PC-9 (cell line): ENCODE measurements at regions not wholly inside any gene's neighbourhood (a gene's known extent, or its start where the extent isn't known, plus 50 kb on each side); places are given as distances from the start of the nearest gene placed in this dataset.

Experiments
- EZH2 ChIP-seq: fragments of 200-600 bp; sonication (generic); IDR thresholded peaks from 2 replicates; pipeline ENCODE4 v1.8.0; 2017; ENCODE audit warnings: antibody characterized with exemption, low read depth
- TF ChIP-seq, protein P1 (sequence below): fragments of 200-600 bp; sonication (generic); conservative IDR thresholded peaks from 2 replicates; pipeline ENCODE4 v1.6.1; 2017; ENCODE audit warnings: mixed run types, antibody characterized with exemption, mild to moderate bottlenecking, moderate library complexity

DNA sequence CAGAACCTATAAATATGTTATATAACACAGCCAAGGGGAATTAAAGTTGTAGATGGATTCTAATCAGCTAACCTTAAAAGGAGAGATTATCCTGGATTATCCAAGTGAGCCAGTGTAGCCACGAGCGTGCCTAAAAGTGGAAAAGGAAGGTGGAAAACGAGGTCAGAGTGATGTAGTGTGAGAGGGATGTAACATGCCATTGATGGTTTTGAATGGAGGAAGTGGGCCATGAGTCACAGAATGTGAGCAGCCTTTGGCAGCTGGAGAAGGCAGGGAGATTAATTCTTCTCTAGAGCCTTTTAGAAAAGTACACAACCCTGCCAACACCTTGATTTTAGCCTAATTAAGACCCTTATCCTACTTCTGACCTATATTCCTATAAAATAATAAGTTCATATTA lies 149.1 kb downstream of the SLC39A8 start:
- TF ChIP-seq, protein P1, sequence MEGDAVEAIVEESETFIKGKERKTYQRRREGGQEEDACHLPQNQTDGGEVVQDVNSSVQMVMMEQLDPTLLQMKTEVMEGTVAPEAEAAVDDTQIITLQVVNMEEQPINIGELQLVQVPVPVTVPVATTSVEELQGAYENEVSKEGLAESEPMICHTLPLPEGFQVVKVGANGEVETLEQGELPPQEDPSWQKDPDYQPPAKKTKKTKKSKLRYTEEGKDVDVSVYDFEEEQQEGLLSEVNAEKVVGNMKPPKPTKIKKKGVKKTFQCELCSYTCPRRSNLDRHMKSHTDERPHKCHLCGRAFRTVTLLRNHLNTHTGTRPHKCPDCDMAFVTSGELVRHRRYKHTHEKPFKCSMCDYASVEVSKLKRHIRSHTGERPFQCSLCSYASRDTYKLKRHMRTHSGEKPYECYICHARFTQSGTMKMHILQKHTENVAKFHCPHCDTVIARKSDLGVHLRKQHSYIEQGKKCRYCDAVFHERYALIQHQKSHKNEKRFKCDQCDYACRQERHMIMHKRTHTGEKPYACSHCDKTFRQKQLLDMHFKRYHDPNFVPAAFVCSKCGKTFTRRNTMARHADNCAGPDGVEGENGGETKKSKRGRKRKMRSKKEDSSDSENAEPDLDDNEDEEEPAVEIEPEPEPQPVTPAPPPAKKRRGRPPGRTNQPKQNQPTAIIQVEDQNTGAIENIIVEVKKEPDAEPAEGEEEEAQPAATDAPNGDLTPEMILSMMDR: no peak
- no peak for TF ChIP-seq EZH2
